Erythroblast (primary cell): ENCODE measurements at regions not wholly inside any gene's neighbourhood (a gene's known extent, or its start where the extent isn't known, plus 50 kb on each side); places are given as distances from the start of the nearest gene placed in this dataset.

ENCODE experiments used
- GATA1 ChIP-seq: IDR thresholded peaks from 2 replicates; pipeline ENCODE4 v1.6.1; 2011; ENCODE audit warnings: low read depth, mild to moderate bottlenecking, control low read depth, low read length, moderate library complexity
- POLR2A ChIP-seq: IDR thresholded peaks from 2 replicates; pipeline ENCODE4 v1.6.1; 2011; ENCODE audit warnings: mild to moderate bottlenecking, low read length

GRCh38 chr3:61333192-61333961 is 82.1 kb upstream of the FHIT start:
- no peak for TF ChIP-seq POLR2A
- TF ChIP-seq GATA1: no peak
